GM15510 (cell line): ENCODE measurements at regions not wholly inside any gene's neighbourhood (a gene's known extent, or its start where the extent isn't known, plus 50 kb on each side); places are given as distances from the start of the nearest gene placed in this dataset.

Experiments
- POLR2A ChIP-seq: IDR thresholded peaks from 3 replicates; pipeline ENCODE4 v1.6.1; 2011; ENCODE audit warnings: borderline replicate concordance; ENCODE audit not compliant: insufficient read length; ENCODE audit errors: extremely low read depth

- no peak for TF ChIP-seq POLR2A
Measured at GRCh38 chr13:33682020-33682564, 135.9 kb upstream of the RFC3 start.

GRCh38 chr13:33683376-33683775 lies 134.6 kb upstream of the RFC3 start:
- TF ChIP-seq POLR2A: no peak

GRCh38 chr13:33684874-33685273 lies 133.1 kb upstream of the RFC3 start:
- no peak for TF ChIP-seq POLR2A

GRCh38 chr13:33686772-33687480 lies 131.0 kb upstream of the RFC3 start:
- TF ChIP-seq POLR2A: no peak

GRCh38 chr13:33690354-33690753 lies 127.6 kb upstream of the RFC3 start:
- no peak for TF ChIP-seq POLR2A

GRCh38 chr13:33691980-33692379 lies 126.0 kb upstream of the RFC3 start:
- no peak for TF ChIP-seq POLR2A

GRCh38 chr13:33692531-33692930 lies 125.4 kb upstream of the RFC3 start:
- no peak for TF ChIP-seq POLR2A

GRCh38 chr13:33694546-33694945 lies 123.4 kb upstream of the RFC3 start:
- TF ChIP-seq POLR2A: no peak

- no peak for TF ChIP-seq POLR2A
Measured at GRCh38 chr13:33696530-33696929, 121.4 kb upstream of the RFC3 start.

- no peak for TF ChIP-seq POLR2A
Measured at GRCh38 chr13:33697926-33698325, 120.0 kb upstream of the RFC3 start.

GRCh38 chr13:33707449-33707848 lies 110.5 kb upstream of the RFC3 start:
- no peak for TF ChIP-seq POLR2A

- TF ChIP-seq POLR2A: no peak
Measured at GRCh38 chr13:33710924-33711323, 107.0 kb upstream of the RFC3 start.

GRCh38 chr13:33711436-33711835 lies 106.5 kb upstream of the RFC3 start:
- TF ChIP-seq POLR2A: no peak

GRCh38 chr13:33717775-33718174 lies 100.2 kb upstream of the RFC3 start:
- TF ChIP-seq POLR2A: no peak

- TF ChIP-seq POLR2A: no peak
Measured at GRCh38 chr13:33721724-33722123, 96.2 kb upstream of the RFC3 start.

GRCh38 chr13:33722216-33722915 lies 95.6 kb upstream of the RFC3 start:
- no peak for TF ChIP-seq POLR2A
